HL-60 (cell line): ENCODE measurements at regions not wholly inside any gene's neighbourhood (a gene's known extent, or its start where the extent isn't known, plus 50 kb on each side); places are given as distances from the start of the nearest gene placed in this dataset.

Source experiments
- DNase-seq, 2 experiments: peaks; one replicate each; pipeline ENCODE4 v3.0.0-alpha.2; 2010 to 2020; ENCODE audit warnings: low read depth in 1 of 2, low spot score in 1 of 2
- H3K27ac ChIP-seq: fragments of 250-450 bp; sonication (Bioruptor Pico); replicated peaks from 2 replicates; pipeline ENCODE4 v1.5.1; 2020; ENCODE audit warnings: mild to moderate bottlenecking, moderate library complexity
- H3K27me3 ChIP-seq: fragments of 250-450 bp; sonication (Bioruptor Pico); 2 replicates; pipeline ENCODE4 v1.5.1; 2021; ENCODE audit warnings: mild to moderate bottlenecking, moderate library complexity; ENCODE audit not compliant: insufficient read depth, poor library complexity, severe bottlenecking
- H3K4me3 ChIP-seq: replicated peaks from 2 replicates; pipeline ENCODE4 v1.5.1; 2011; ENCODE audit warnings: mild to moderate bottlenecking, control low read depth, low read length; ENCODE audit not compliant: insufficient read depth
- GABPA ChIP-seq: IDR thresholded peaks from 2 replicates; pipeline ENCODE4 v1.6.1; 2012; ENCODE audit warnings: low read depth
- POLR2AphosphoS5 ChIP-seq: IDR thresholded peaks from 2 replicates; pipeline ENCODE4 v1.6.1; 2012; ENCODE audit warnings: low read depth
- REST ChIP-seq: IDR thresholded peaks from 2 replicates; pipeline ENCODE4 v1.6.1; 2012; ENCODE audit warnings: low read depth; ENCODE audit not compliant: insufficient replicate concordance
- SPI1 ChIP-seq: IDR thresholded peaks from 2 replicates; pipeline ENCODE4 v1.6.1; 2012; ENCODE audit warnings: low read depth, mild to moderate bottlenecking, borderline replicate concordance
- TF ChIP-seq, protein P1 (sequence below): IDR thresholded peaks from one replicate; pipeline ENCODE4 v1.5.1; 2011; ENCODE audit warnings: low read length, control low read depth, inconsistent platforms; ENCODE audit not compliant: insufficient read depth

DNA sequence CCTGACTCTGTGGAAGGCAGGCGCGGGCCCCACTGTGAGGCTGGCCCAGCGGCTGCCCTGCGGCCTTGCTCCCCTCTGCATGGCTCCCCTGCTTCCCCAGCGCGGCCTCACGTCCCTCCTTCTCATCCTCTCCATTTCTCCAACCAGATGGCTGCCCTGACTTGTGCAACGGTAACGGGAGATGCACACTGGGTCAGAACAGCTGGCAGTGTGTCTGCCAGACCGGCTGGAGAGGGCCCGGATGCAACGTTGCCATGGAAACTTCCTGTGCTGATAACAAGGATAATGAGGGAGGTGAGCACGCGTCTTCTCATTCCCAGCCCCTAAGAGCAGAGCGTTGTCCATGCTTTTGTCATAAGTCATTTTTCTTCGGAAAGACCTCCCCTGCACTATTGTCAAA is 129.0 kb upstream of the WWC1 start:
- Histone ChIP-seq H3K27ac (no peak overlapping the region), H3K4me3 (no peak overlapping the region), H3K27me3 (no peaks in the 10 kb centered on the region)
- DNase-seq: no peak
- TF ChIP-seq, protein P1, sequence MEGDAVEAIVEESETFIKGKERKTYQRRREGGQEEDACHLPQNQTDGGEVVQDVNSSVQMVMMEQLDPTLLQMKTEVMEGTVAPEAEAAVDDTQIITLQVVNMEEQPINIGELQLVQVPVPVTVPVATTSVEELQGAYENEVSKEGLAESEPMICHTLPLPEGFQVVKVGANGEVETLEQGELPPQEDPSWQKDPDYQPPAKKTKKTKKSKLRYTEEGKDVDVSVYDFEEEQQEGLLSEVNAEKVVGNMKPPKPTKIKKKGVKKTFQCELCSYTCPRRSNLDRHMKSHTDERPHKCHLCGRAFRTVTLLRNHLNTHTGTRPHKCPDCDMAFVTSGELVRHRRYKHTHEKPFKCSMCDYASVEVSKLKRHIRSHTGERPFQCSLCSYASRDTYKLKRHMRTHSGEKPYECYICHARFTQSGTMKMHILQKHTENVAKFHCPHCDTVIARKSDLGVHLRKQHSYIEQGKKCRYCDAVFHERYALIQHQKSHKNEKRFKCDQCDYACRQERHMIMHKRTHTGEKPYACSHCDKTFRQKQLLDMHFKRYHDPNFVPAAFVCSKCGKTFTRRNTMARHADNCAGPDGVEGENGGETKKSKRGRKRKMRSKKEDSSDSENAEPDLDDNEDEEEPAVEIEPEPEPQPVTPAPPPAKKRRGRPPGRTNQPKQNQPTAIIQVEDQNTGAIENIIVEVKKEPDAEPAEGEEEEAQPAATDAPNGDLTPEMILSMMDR: no peak
- TF ChIP-seq GABPA: no peak
- TF ChIP-seq POLR2AphosphoS5: no peak
- TF ChIP-seq SPI1: no peak
- no peak for TF ChIP-seq REST

- no peak for TF ChIP-seq REST
- TF ChIP-seq, protein P1: no peak
- no peak for TF ChIP-seq POLR2AphosphoS5
- TF ChIP-seq SPI1: no peak
- TF ChIP-seq GABPA: no peak
- H3K27me3 ChIP-seq: no peaks in the 10 kb centered on the region
- DNase-seq: no peak
These were observed 127.5 kb upstream of the WWC1 start for GRCh38 chr5:168163966-168164365.

DNA sequence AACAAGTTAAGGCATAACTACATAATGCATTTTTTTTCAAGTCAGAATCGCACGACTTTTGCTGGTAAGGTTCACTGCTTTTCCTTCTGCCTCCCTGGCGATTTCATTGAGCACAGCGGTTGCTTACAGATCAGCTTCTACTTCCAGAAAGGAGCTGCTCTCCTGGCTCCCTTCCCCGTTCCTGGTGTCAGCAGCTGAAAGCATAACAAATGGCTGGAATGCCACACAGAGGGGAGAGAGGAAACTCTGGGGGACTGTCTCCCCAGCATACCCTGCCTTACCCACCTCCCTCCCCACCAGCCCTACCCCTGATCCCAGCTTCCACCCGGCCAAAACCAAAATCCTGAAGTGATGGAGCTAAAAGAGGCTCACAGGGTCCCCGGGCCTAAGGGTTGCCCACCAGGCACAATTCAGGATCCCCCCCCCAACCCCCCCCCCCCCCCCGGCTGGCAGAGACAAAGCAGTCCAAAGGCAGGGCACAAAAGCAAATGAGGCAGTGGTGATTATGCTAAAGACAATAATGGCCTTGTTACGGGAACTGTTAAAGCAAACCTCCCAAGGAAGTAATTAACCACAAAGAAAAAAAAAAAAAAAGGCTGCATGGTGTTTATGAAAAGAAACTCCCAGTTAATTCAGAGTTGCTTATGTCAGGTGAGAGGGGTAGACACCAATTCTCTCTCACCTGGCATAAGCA is 126.1 kb upstream of the WWC1 start:
- H3K27me3 ChIP-seq: no peaks in the 10 kb centered on the region
- H3K27ac ChIP-seq: no peak overlapping the region
- no peak overlapping the region for H3K4me3 ChIP-seq
- no peak for DNase-seq
- no peak for TF ChIP-seq GABPA
- no peak for TF ChIP-seq REST
- no peak for TF ChIP-seq SPI1
- TF ChIP-seq, protein P1: no peak

More at GRCh38 chr5:168163966-168164365, 127.5 kb upstream of the WWC1 start:
- Histone ChIP-seq H3K4me3 (no peak overlapping the region), H3K27ac (no peak overlapping the region)
